HCT116 (cell line): ENCODE measurements at regions not wholly inside any gene's neighbourhood (a gene's known extent, or its start where the extent isn't known, plus 50 kb on each side); places are given as distances from the start of the nearest gene placed in this dataset.
A peak's percentile ranks its signal among the peaks of the same experiment; 100 is the strongest.

Source experiments
- ATAC-seq: fragments of 200-7000 bp; cut with Tn5 transposase; 2 replicates; pipeline ENCODE4 v1.9.1; 2020; ENCODE audit warnings: mild to moderate bottlenecking, moderate library complexity
- BruUV-seq: library from RNA; stranded (reverse); fragments of 400-500 nt; replicated peaks from 2 replicates; lab custom pipeline; 2021; lab: Mats Ljungman, UMichigan
- CTCF ChIA-PET: fragments of 300-600 bp; sonication (Branson Sonifier 250); formaldehyde crosslinking; loops from one replicate; lab custom pipeline; 2021; ENCODE audit warnings: antibody characterized with exemption; lab: Charles Lee
- POLR2A ChIA-PET: fragments of 300-600, 350-600 bp; sonication (Branson Sonifier 250); formaldehyde crosslinking; loops from one replicate; lab custom pipeline; 2021; ENCODE audit warnings: antibody characterized with exemption; lab: Charles Lee
- RAD21 ChIA-PET, 2 experiments: fragments of 300-600 bp; sonication (Branson Sonifier 250); formaldehyde crosslinking; loops; one replicate each; lab custom pipeline; 2023; ENCODE audit warnings: low total read pairs in 2 of 2; ENCODE audit not compliant: uncharacterized antibody in 2 of 2, unreplicated experiment in 2 of 2, low non-redundant PET in 1 of 2; lab: Charles Lee
- DNase-seq: peaks from one replicate; pipeline ENCODE4 v3.0.0-alpha.2; 2010; ENCODE audit warnings: low read depth, low spot score
- H2AFZ ChIP-seq: fragments of 200-600 bp; shearing (Covaris generic), sonication (generic); 2 replicates; pipeline ENCODE4 v1.6.1; 2017; ENCODE audit warnings: low read depth, mixed run types, mixed read lengths, antibody characterized with exemption, low read length; ENCODE audit not compliant: poor library complexity, severe bottlenecking
- H3K27ac ChIP-seq: 2 replicates; pipeline ENCODE4 v1.5.1; 2012; ENCODE audit warnings: low read depth, low read length
- H3K27me3 ChIP-seq: fragments of 200-600 bp; sonication (generic); 2 replicates; pipeline ENCODE4 v1.6.1; 2016; ENCODE audit warnings: mixed run types, low read length, mixed read lengths; ENCODE audit not compliant: insufficient read depth
- H3K36me3 ChIP-seq, 2 experiments: fragments of 200-500 bp in 1 of 2; fragments of 200-600 bp in 1 of 2; sonication (Bioruptor generic) in 1 of 2; sonication (generic) in 1 of 2; 2 replicates each; pipeline versions ENCODE4 v1.5.1 to v1.6.1; 2014 to 2016; ENCODE audit warnings: low read length in 2 of 2, inconsistent platforms in 1 of 2, mixed read lengths in 1 of 2, mixed run types in 1 of 2; ENCODE audit not compliant: insufficient read depth in 2 of 2, control insufficient read depth in 1 of 2
- H3K4me1 ChIP-seq, 2 experiments: fragments of 200-600 bp in 1 of 2; sonication (generic) in 1 of 2; 2 replicates each; pipeline versions ENCODE4 v1.5.1 to v1.6.1; 2012 to 2017; ENCODE audit warnings: low read length in 2 of 2, inconsistent platforms in 1 of 2, mild to moderate bottlenecking in 1 of 2, mixed read lengths in 1 of 2, mixed run types in 1 of 2, moderate library complexity in 1 of 2; ENCODE audit not compliant: insufficient read depth in 2 of 2, control insufficient read depth in 1 of 2
- H3K4me2 ChIP-seq: fragments of 200-600 bp; sonication (generic); 2 replicates; pipeline ENCODE4 v1.6.1; 2017; ENCODE audit warnings: mixed run types, low read length, mixed read lengths
- H3K4me3 ChIP-seq, 2 experiments: fragments of 200-600 bp in 1 of 2; sonication (generic) in 1 of 2; replicated peaks in 1 of 2; 2 replicates each; pipeline ENCODE4 v1.5.1; 2011 to 2016; ENCODE audit warnings: low read length in 2 of 2, control low read depth in 1 of 2, low read depth in 1 of 2, mild to moderate bottlenecking in 1 of 2, mixed read lengths in 1 of 2, mixed run types in 1 of 2
- H3K79me2 ChIP-seq: fragments of 200-600 bp; sonication (generic); 2 replicates; pipeline ENCODE4 v1.6.1; 2017; ENCODE audit warnings: mild to moderate bottlenecking, mixed run types, low read length, moderate library complexity, mixed read lengths; ENCODE audit not compliant: insufficient read depth
- H3K9ac ChIP-seq: fragments of 200-600 bp; sonication (generic); 2 replicates; pipeline ENCODE4 v1.6.1; 2016; ENCODE audit warnings: low read length, mixed read lengths
- H3K9me2 ChIP-seq: fragments of 200-600 bp; sonication (generic), shearing (Covaris generic); 2 replicates; pipeline ENCODE4 v1.6.1; 2017; ENCODE audit warnings: mixed run types, mild to moderate bottlenecking, moderate library complexity; ENCODE audit not compliant: insufficient read depth
- H3K9me3 ChIP-seq, 2 experiments: fragments of 200-500 bp in 1 of 2; fragments of 200-600 bp in 1 of 2; sonication (Bioruptor generic) in 1 of 2; sonication (generic) in 1 of 2; 2 replicates each; pipeline ENCODE4 v1.6.1; 2014 to 2017; ENCODE audit warnings: low read length in 2 of 2, mixed read lengths in 2 of 2, inconsistent platforms in 1 of 2, low read depth in 1 of 2, mild to moderate bottlenecking in 1 of 2, mixed run types in 1 of 2, moderate library complexity in 1 of 2; ENCODE audit not compliant: control insufficient read depth in 1 of 2, insufficient read depth in 1 of 2
- H4K20me1 ChIP-seq: fragments of 200-600 bp; sonication (generic), shearing (Covaris generic); 2 replicates; pipeline ENCODE4 v1.6.1; 2017; ENCODE audit warnings: mixed run types, mild to moderate bottlenecking, moderate library complexity; ENCODE audit not compliant: insufficient read depth
- EZH2 ChIP-seq: fragments of 200-600 bp; sonication (generic); IDR thresholded peaks from 2 replicates; pipeline ENCODE4 v1.6.1; 2017; ENCODE audit warnings: antibody characterized with exemption, mixed run types
- REST ChIP-seq: IDR thresholded peaks from 2 replicates; pipeline ENCODE4 v1.6.1; 2012; ENCODE audit warnings: low read depth
- ZBTB33 ChIP-seq: IDR thresholded peaks from 2 replicates; pipeline ENCODE4 v1.6.1; 2011; ENCODE audit warnings: mild to moderate bottlenecking, low read length, moderate library complexity; ENCODE audit not compliant: insufficient replicate concordance; ENCODE audit errors: extremely low read depth
- intact Hi-C: fragments of 100-400 bp; cut with micrococcal nuclease; formaldehyde crosslinking; loops from 2 replicates; pipeline ENCODE4 v1.10.0; 2022

GRCh38 chr2:188819792-188820191 lies 154.4 kb upstream of the COL3A1 start:
- intact Hi-C loops, result no loop called here
- Histone ChIP-seq H3K9me2 (no peaks in the 10 kb centered on the region), H3K27me3 (no peaks in the 10 kb centered on the region), H2AFZ (peak overlapping the region; percentile 6), H3K4me3 (no peak overlapping the region), H3K79me2 (no peaks in the 10 kb centered on the region), H3K9ac (no peak overlapping the region), H3K9me3 (no peaks in the 10 kb centered on the region; a peak in 1 of 4 replicates), H4K20me1 (no peaks in the 10 kb centered on the region), H3K27ac (no peak overlapping the region), H3K4me1 (no peaks in the 10 kb centered on the region), H3K36me3 (no peaks in the 10 kb centered on the region), H3K4me2 (no peak overlapping the region)
- CTCF ChIA-PET, result no interaction called here
- TF ChIP-seq EZH2 (no peak), ZBTB33 (no peak), REST (no peak)
- no peak for DNase-seq
- POLR2A ChIA-PET, result no interaction called here
- no peak for ATAC-seq
- BruUV-seq, result no TSS peak
- RAD21 ChIA-PET, result no interaction called here
